ENCODE measurements at regions not wholly inside any gene's neighbourhood (a gene's known extent, or its start where the extent isn't known, plus 50 kb on each side); places are given as distances from the start of the nearest gene placed in this dataset.
"Not testable (repeated sequence)": the region's sequence is repeated elsewhere in the genome, so short reads cannot be mapped to it uniquely, and the experiment has no call there.

DNA sequence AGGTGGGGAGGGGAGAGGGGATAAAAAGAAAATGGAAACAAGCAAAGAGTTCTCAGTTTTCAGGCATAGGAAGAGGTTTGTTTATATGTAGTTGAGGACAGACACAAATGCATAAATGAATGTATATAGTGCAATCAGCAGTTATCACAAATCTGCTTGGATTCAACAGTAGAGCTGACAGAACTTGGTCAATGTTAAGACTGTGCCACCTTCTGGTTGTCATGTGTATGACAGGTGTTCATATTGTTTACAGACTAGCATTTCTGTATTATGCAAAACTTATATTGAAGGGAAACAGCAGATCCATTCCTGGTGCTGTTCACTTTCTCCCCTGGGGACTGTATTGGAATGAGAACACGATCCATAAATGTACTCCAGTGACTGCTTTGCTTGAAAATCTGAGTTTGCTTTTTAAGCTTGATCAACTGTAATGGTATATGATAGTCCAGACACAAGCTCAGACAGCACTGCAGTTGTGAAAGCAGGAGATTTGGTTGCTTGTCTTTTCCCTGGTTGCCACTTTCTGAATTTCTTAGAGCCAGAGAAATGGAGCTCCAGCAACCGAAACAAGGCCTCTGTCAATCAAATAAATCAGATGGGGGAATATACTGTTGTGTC lies 319.5 kb upstream of the OBI1 start:
- peak; percentile 34 for DNase-seq

DNA sequence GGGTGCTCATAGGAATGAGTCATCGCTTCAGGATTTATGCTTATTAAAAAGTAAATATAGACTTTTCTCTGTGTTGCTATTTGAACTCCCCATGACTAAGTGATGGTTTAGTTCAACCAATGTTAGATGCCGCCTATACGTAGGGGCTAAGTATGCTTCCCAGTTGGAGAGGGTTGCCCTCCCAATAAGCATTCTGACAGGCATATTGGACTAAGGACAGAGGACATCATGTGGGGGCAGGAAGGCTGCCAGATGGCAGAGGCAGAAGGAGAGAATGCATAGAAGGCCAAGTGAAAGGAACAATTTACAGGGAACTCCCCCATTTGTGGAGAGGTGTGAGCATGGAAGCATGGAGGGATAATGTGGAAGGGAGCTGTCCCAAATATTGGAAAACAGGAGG lies 318.4 kb upstream of the OBI1 start:
- DNase-seq: no peak

DNA sequence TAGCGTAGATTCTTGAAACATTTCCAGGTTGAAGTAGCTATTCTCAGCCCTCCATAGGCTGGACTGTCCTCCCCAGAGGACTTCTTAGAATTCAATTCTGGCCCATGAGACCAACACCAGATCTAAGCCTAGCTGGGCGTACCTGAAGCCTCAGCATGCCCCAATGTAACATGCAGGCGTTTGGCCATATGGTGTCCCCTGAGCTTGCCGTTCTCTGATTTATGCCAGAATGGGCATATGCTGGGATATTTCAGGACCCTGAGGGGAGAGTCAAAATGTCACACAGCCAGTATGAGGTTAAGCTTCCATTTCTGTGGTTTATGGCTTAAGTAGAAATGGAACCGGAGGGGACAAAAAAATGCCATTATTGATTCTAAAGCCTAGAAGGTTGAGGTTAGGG lies 317.7 kb upstream of the OBI1 start:
- DNase-seq: no peak

DNA sequence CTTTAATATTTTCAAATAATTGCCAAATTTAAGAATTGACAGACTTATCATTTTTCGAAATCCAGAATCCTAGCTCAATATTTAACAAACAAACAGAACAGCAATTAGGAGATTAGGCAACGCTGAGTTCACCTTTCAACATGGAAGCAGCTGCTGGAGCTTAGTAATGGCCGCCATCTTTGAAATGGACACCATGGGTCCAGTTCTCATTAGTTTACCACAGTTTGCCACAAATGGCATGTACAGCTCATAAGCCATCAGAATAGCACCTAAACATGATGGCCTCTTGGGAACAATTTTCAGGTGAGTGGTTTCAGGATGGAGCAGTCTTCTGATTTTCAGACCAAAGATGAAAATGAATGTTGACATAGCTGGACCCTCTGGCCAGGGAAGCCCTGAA lies 313.6 kb upstream of the OBI1 start:
- DNase-seq: no peak

DNA sequence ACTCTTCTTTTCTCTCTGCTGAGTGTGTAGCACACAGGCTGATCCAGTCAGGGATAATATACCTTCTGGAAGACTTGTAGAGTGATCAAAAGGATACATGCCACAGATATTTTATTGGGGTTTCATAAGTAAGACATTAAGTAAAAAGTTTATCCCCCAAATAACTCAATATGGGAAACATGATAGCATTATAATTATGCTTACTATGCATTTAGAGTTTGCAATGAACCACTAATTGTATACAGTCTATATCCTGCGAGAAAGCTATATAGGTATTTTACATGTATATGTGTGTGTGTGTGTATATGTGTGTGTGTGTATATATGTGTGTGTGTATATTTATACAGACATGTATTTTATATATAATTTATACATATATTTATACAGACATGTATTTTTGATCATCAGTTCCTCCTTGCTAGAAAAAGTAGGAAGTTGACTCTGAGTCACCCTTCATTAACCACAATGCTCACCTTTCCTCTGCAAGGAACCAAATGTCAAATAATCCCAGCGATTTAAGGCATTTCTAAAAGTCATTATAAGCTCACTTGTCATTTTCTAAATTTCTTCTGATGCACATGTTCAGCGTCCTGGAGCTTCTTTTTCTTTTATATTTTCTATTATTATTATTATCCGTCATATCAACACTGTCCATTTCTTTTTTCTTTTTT lies 312.5 kb upstream of the OBI1 start:
- DNase-seq: no peak

DNA sequence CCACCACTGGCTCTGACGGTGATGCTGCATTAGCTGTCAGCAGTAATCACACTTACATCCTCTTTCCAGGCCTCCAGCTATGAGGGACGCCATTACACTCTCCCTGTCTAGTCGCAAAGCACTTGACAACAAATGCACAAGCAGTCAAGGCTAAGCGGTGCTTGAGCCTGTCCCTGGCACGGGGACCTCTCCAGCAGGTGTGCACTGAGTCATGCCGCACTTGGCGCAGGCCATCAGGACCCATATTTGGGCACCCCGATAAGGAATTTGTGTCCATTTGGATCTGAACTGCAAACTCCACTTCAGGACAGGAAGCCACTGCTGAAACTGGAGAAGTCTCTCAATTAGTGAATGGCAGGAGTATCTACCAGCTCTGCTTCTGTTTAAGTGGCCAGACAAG lies 301.9 kb upstream of the OBI1 start:
- DNase-seq: no peak

DNA sequence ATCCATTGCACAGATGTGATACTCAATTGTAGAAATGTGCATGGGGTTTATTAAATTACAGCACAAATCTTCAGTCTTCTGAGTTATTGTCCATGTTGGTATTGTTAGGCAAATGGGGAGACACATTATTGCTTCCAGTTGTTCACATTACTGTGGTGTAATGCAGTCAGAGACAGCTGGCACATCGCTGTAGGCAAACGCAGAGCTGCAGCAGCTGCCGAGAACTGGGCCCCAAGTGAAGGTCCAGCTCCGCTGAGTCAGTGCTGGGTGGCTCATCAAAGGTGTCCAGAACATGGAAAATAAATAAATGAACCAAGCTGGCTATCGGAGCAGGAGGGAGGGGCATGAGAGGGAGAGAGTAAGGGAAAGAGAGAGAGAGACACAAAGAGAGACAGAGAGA lies 299.1 kb upstream of the OBI1 start:
- no peak for DNase-seq

DNA sequence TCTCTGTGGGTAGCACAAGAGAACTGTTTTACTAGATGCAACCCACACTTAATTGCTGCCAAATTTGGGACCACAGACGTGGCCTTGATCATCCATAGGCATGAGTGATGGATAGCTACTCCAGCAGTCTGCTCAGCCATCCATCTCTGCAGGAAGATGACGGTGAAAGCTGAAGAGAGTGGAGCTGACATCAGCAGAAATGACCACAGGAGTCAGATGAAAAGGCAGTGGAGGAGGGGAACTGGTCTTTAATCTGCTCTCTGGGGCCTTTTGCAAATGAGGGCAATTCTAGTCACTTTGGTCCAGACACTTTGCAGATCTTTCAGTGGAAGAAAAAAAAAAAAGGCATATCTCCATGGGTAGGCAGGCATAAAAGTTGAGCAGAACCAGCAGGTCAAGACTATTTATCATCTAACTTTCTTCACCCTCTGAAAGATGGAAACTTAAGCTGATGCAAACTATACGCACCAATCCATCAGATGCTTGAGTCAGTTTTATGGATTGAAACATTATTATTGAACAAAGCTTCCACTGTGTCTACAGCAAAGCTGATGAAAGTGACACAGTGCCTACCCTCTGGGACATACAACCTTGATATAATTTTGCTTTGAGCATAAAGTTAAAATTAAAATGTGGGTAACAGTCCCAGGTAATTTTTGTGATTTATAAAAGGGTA lies 281.6 kb upstream of the OBI1 start:
- no peak for DNase-seq

DNA sequence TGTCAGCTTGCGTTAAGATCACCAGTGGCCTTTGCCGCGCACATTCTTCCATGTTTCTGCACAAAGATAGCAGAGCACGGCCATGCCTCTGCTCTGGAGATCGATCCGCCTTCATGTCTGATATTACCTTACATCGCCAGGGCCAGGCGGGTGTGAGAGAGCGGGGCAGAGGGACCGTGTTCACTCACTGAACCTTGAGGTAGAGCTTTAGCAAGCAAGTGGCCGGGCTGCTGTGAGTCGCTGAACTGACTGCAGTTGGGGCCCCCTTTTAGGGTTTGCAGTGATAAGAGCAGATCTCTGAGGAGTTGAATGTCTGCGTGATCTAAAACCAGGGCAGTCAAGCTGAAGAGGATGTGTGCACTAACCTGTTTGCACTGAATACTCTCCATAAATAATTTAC lies 275.4 kb upstream of the OBI1 start:
- no peak for DNase-seq

DNA sequence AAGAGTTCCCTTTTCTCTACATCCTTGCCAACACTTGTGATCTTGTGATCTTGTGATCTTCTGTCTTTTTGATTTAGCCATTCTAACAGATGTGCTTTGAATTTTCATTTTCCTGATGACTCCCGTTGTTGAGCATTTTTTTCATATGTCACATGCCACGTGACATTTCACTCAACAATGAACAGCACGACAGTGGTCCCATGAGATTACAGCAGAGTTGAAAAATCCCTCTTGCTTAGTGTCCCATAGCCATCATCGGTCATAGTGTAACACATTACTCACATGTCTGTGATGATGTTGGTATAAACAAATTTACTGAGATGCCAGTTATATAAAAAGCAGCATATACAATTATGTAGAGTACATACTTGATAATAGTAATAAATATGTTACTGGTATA lies 256.1 kb upstream of the OBI1 start:
- DNase-seq: no peak

DNA sequence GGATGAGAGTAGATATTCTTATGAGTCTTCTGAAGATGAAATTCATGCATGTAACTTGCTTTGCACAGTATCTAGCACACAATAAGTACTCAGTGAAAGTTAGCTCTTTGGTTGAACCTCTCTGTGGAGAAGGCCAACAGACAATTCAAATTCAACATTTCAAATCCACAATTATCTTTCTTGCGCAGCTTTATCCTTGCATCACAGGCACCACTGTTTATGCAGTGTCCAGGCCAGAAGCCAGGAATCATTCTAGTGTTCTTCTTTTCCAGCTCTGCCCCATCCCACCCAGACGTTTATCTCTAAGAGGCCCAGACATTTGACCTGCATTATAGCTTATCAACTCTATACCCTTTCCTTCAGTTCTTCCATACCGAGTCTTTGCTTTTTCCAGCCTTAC lies 254.7 kb upstream of the OBI1 start:
- DNase-seq: no peak

DNA sequence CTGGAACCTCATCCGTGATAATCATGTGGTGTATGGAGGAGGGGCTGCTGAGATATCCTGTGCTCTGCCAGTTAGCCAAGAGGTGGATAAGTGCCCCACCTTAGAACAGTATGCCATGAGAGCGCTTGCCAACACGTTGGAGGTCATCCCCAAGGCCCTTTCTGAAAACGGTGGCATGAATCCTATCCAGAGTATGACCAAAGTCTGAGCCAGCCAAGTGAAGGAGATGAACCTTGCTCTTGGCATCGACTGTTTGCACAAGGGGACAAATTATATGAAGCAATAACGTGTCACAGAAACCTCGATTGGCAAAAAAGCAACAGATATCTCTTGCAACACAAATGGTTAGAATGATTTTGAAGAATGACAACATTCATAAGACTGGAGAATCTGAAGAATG lies 251.2 kb upstream of the OBI1 start:
- DNase-seq: no peak

DNA sequence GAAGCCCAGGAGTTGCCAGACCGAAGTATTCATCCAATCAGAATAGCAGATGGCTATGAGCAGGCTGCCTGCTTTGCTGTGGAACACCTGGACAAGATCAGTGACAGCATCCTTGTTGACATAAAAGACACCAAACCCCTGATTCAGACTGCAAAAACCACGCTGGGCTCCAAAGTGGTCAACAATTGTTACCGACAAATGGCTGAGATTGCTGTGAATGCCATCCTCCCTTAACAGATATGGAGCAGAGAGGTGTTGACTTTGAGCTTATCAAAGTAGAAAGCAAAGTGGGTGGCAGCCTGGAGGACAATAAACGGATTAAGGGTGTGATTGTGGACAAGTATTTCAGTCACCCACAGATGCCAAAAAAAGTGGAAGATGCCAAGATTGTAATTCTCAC lies 250.3 kb upstream of the OBI1 start:
- no peak for DNase-seq

DNA sequence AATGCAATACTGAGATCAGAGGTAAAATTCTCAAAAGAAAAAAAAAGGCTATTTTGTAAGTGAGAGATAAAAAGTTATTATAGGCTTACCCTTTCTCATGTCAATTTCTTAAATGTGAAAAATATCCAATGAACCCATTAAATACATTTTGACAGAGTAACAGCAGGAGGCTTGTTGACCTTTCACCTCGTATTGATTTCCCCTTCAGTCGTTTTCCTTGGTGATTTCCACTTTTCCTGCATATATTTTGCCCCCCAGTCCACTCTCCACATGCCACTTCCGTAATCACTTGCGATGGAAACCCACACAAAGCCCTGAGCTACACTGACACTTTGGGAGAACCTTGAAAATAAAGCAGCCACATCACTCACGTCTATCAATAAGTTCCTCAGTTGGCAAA lies 248.1 kb upstream of the OBI1 start:
- DNase-seq: no peak

DNA sequence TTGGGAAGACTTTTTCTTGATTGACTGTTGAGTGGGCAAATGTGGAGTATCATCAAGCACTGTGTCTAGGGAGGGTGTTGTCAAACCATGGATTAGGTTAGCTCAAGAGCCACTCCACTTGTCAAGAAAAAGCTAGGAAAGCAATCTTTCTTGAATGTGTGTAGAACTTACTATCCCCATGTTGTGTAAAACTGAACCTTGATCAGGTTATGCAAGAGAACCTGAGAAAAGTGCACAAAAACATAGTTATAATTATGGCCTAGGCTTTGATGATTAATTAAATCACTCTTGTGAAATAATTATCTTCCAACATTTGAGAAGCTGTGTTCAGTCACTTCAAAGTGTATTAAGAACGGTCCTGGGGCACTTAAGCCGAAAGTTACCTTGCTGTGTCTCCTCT lies 238.2 kb upstream of the OBI1 start:
- DNase-seq: no peak

DNA sequence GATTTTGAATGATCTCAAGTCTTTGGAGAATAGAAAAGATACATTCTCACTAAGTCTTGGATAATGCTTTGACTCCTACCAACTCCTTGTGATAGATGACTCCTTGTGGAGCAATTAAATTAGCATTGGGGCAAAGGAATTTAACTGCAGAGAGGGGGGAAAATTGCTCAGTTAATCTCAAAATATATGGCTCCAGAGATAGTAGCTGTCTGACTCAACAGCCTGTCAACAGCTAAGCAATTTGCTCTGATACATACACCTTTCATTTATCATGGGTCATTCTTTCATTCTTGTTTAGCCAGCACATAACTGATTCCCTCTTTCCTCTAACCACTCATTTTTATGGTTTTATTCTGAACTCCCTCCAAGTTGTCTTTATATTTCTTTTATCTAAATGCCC lies 225.6 kb upstream of the OBI1 start:
- DNase-seq: no peak

DNA sequence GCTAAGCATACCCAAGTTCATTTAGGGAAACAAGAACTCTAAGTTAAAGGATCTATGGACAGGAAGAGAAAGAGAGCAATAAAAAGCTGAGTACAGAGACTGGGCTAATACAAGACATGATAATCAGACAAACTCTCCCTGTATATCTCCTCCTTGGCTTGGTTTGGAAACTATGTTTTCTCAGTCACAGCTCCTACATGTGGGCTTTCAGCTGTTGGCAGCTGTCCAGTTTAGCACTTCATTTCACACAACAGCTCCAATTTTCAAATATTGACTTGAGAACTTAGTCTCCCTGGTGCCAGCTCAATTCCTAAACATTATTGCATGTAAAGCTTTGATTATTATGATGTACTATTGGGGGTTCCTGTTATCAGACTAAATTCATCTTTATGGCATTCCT lies 222.8 kb upstream of the OBI1 start:
- no peak for DNase-seq

DNA sequence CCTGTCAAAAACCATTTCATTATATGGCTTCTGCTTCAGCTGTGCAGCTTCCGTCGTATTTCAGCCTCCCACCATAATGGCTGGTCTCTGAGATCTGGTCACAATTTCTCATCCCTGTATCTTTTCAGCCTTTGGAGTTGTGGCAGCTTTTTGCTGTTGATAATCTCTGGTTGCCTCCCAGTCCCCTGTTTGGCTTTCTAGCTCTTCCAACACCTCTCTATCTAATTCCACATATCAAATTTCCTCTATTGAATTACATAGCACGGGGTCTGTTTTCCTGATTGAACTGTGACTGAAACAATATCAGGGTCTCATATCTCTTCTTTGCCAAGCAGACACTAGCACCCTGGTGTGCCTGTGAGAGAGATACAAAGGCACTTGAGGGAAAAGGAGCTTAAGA lies 222.1 kb upstream of the OBI1 start:
- DNase-seq: no peak

DNA sequence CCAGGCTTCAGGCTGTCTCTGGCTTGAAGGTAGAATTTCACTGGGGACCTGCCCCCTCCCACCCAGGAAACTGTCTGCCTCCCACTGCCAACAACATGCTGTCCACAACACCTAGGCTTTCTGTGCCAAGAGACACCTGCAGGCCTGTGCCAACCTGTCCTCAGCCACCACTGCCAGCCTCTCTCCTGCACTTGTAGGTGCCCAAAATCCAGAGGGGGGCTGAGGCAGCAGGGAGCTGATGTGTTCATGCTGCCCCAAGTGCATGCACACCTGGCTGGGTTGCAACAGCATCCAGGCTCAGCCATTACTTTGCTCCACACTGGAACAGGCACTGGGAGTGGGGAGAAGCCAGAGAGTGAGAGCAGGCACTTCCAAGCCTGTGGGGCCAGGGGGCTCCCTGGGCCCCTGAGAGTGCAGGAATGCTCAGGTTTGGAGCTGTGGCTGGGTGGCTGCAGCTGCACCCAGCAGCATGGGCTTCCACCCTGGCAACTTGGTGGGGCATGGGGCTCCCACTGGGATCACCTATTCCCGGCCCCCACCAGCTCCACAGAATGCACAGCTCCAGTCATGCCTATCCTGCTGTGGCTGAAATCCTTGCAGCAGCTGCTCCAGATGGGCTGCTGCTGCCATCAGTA lies 218.1 kb upstream of the OBI1 start:
- no peak for DNase-seq

DNA sequence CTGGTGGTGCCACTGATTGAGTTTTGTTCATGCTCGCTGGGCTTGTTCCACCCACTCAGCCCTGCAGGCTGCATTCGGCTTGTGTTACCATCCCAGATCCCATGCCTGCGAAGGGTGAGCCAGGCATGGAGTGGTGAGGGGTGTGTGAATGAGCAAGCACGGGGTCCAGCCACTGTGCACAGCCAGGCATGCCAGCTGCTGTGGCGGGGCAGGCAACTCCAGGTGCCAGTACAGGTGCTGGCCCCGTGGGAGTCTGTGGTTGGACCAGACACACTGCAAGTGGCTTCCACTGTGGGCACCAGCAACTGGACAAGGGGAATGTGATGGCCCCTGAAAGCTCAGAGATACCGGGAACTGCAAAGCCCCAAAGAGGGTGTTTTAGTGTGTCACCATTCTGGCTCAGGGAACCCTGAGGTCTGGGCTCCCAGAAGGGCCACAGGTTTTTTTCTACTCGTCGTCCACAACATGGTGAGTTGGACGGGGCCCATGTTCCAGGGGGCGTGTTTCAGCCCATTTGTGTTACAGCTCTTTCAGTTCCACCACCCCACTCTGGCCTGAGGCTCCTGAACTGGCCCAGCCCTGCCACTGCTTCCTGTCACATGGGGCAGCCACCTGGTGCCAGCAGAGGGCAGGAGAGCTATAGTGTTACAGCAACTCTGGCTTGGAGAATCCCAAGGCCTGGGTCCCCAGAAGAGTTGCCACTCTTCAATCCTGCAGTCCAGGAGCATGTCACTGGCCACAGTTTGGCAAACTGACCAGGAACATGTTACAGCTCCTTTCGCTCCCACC lies 217.0 kb upstream of the OBI1 start:
- no peak for DNase-seq

DNA sequence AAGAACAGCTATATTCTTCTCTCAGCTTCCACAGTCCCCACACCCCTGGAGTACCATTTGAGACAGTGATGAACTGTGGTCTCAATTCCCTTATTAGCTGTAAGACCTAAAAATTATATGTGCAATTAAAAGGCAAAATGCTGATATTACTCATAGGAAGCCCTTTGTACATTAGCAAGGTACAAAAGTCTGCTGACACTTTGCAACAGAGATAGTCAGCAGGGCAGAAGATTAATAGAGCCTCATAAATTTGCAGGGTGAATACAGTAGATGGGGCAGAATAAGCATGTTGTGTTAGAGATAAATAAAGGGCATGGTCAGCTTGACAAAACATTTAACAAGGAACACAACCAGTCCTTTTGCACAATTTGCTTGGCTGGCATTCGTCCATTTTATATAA lies 210.0 kb upstream of the OBI1 start:
- no peak for DNase-seq

DNA sequence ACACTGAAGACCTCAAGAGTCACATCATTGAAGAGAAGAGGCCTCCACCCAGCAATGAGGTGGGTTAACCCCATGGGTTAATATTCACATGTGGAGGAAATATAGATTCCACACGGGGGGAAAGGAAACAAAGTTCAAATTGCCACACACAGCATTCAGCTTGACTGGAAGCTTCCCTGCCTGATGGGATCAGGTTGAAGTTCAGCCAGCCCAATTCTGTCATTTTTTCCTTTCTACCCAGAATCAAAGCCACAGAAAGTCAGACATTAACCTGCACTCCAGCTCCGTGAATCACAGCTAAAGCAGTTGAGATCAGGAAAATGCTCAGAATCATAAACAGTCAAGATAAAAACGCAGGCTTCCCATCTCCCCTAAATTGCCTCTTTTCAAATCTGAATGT lies 208.7 kb upstream of the OBI1 start:
- no peak for DNase-seq

DNA sequence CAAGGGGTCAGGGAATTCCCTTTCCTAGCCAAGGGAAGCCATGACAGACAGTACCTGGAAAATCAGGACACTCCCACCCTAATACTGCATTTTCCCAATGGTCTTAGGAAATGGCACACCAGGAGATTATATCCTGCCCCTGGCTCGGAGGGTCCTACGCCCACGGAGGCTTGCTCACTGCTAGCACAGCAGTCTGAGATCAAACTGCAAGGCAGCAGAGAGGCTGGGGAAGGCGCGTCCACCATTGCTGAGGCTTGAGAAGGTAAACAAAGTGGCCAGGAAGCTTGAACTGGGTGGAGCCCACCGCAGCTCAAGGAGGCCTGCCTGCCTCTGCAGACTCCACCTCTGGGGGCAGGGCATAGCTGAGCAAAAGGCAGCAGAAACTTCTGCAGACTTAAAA lies 207.1 kb upstream of the OBI1 start:
- DNase-seq: not testable (repeated sequence)
